ENCODE measurements at regions not wholly inside any gene's neighbourhood (a gene's known extent, or its start where the extent isn't known, plus 50 kb on each side); places are given as distances from the start of the nearest gene placed in this dataset.
"Not testable (repeated sequence)": the region's sequence is repeated elsewhere in the genome, so short reads cannot be mapped to it uniquely, and the experiment has no call there.

- TF ChIP-seq TAF1 (IDR thresholded peaks at IDR 0.05; ENCODE audit: low read depth, low read length), result no peak
- TF ChIP-seq SPI1 (IDR thresholded peaks at IDR 0.05; ENCODE audit: low read depth, low read length), result no peak
- no peak for TF ChIP-seq POU2F2 (IDR thresholded peaks at IDR 0.05; ENCODE audit: low read depth, low read length)
Observed at GRCh38 chr15:95180530-95180929, 949.2 kb downstream of the MCTP2 start.

GRCh38 chr15:95182091-95182490 lies 950.7 kb downstream of the MCTP2 start:
- TF ChIP-seq POLR2AphosphoS5 (IDR thresholded peaks at IDR 0.05; ENCODE audit: low read depth, low read length) (no peak), POLR2A (IDR thresholded peaks at IDR 0.05; ENCODE audit: low read depth, low read length) (no peak), TAF1 (IDR thresholded peaks at IDR 0.05; ENCODE audit: low read depth, low read length) (no peak)
- FAIRE-seq (no peak), DNase-seq (ENCODE audit: insufficient read length, low spot score) (no peak)

More at GRCh38 chr15:95180530-95180929, 949.2 kb downstream of the MCTP2 start:
- FAIRE-seq, result no peak
- DNase-seq (ENCODE audit: insufficient read length, low spot score), result no peak

GRCh38 chr15:95192923-95193322 lies 961.6 kb downstream of the MCTP2 start:
- FAIRE-seq (no peak), DNase-seq (ENCODE audit: insufficient read length, low spot score) (no peak)
- TF ChIP-seq PAX5 (IDR thresholded peaks at IDR 0.05; ENCODE audit: insufficient read depth, low read length, severe bottlenecking) (no peak), TAF1 (IDR thresholded peaks at IDR 0.05; ENCODE audit: low read depth, low read length) (no peak), POLR2AphosphoS5 (IDR thresholded peaks at IDR 0.05; ENCODE audit: low read depth, low read length) (no peak), SPI1 (IDR thresholded peaks at IDR 0.05; ENCODE audit: low read depth, low read length) (no peak), POLR2A (IDR thresholded peaks at IDR 0.05; ENCODE audit: low read depth, low read length) (no peak), POU2F2 (IDR thresholded peaks at IDR 0.05; ENCODE audit: low read depth, low read length) (no peak)

- FAIRE-seq (no peak), DNase-seq (ENCODE audit: insufficient read length, low spot score) (no peak)
- TF ChIP-seq TAF1 (IDR thresholded peaks at IDR 0.05; ENCODE audit: low read depth, low read length) (no peak), PAX5 (IDR thresholded peaks at IDR 0.05; ENCODE audit: insufficient read depth, low read length, severe bottlenecking) (no peak), POLR2AphosphoS5 (IDR thresholded peaks at IDR 0.05; ENCODE audit: low read depth, low read length) (no peak), POU2F2 (IDR thresholded peaks at IDR 0.05; ENCODE audit: low read depth, low read length) (no peak), POLR2A (IDR thresholded peaks at IDR 0.05; ENCODE audit: low read depth, low read length) (no peak), SPI1 (IDR thresholded peaks at IDR 0.05; ENCODE audit: low read depth, low read length) (no peak)
Observed at GRCh38 chr15:95194746-95195145, 963.4 kb downstream of the MCTP2 start.

- FAIRE-seq (no peak), DNase-seq (ENCODE audit: insufficient read length, low spot score) (no peak)
- TF ChIP-seq POLR2AphosphoS5 (IDR thresholded peaks at IDR 0.05; ENCODE audit: low read depth, low read length) (no peak), POU2F2 (IDR thresholded peaks at IDR 0.05; ENCODE audit: low read depth, low read length) (no peak), TAF1 (IDR thresholded peaks at IDR 0.05; ENCODE audit: low read depth, low read length) (no peak), PAX5 (IDR thresholded peaks at IDR 0.05; ENCODE audit: insufficient read depth, low read length, severe bottlenecking) (no peak), POLR2A (IDR thresholded peaks at IDR 0.05; ENCODE audit: low read depth, low read length) (no peak), SPI1 (IDR thresholded peaks at IDR 0.05; ENCODE audit: low read depth, low read length) (no peak)
Observed at GRCh38 chr15:95196176-95196915, 965.0 kb downstream of the MCTP2 start.

GRCh38 chr15:95202569-95203349 lies 971.4 kb downstream of the MCTP2 start:
- DNase-seq (ENCODE audit: insufficient read length, low spot score) (no peak), FAIRE-seq (no peak)
- TF ChIP-seq POLR2AphosphoS5 (IDR thresholded peaks at IDR 0.05; ENCODE audit: low read depth, low read length) (no peak), PAX5 (IDR thresholded peaks at IDR 0.05; ENCODE audit: insufficient read depth, low read length, severe bottlenecking) (no peak), SPI1 (IDR thresholded peaks at IDR 0.05; ENCODE audit: low read depth, low read length) (no peak), POLR2A (IDR thresholded peaks at IDR 0.05; ENCODE audit: low read depth, low read length) (no peak), TAF1 (IDR thresholded peaks at IDR 0.05; ENCODE audit: low read depth, low read length) (no peak)

- TF ChIP-seq POLR2AphosphoS5 (IDR thresholded peaks at IDR 0.05; ENCODE audit: low read depth, low read length), result no peak
- no peak for TF ChIP-seq TAF1 (IDR thresholded peaks at IDR 0.05; ENCODE audit: low read depth, low read length)
- TF ChIP-seq POU2F2 (IDR thresholded peaks at IDR 0.05; ENCODE audit: low read depth, low read length), result no peak
- TF ChIP-seq PAX5 (IDR thresholded peaks at IDR 0.05; ENCODE audit: insufficient read depth, low read length, severe bottlenecking), result no peak
- TF ChIP-seq POLR2A (IDR thresholded peaks at IDR 0.05; ENCODE audit: low read depth, low read length), result no peak
- TF ChIP-seq SPI1 (IDR thresholded peaks at IDR 0.05; ENCODE audit: low read depth, low read length), result no peak
- FAIRE-seq (no peak), DNase-seq (ENCODE audit: insufficient read length, low spot score) (no peak)
Observed at GRCh38 chr15:95205077-95205476, 973.7 kb downstream of the MCTP2 start.

- DNase-seq (ENCODE audit: insufficient read length, low spot score), result not testable (repeated sequence)
Observed at GRCh38 chr15:95205830-95206229, 974.5 kb downstream of the MCTP2 start.

GRCh38 chr15:95208071-95208470 lies 976.7 kb downstream of the MCTP2 start:
- no peak for DNase-seq (ENCODE audit: insufficient read length, low spot score)
- no peak for TF ChIP-seq POLR2AphosphoS5 (IDR thresholded peaks at IDR 0.05; ENCODE audit: low read depth, low read length)
- no peak for TF ChIP-seq TAF1 (IDR thresholded peaks at IDR 0.05; ENCODE audit: low read depth, low read length)
- no peak for TF ChIP-seq PAX5 (IDR thresholded peaks at IDR 0.05; ENCODE audit: insufficient read depth, low read length, severe bottlenecking)
- no peak for TF ChIP-seq SPI1 (IDR thresholded peaks at IDR 0.05; ENCODE audit: low read depth, low read length)
- TF ChIP-seq POU2F2 (IDR thresholded peaks at IDR 0.05; ENCODE audit: low read depth, low read length), result no peak
- TF ChIP-seq POLR2A (IDR thresholded peaks at IDR 0.05; ENCODE audit: low read depth, low read length), result no peak
- no peak for FAIRE-seq

More at GRCh38 chr15:95205830-95206229, 974.5 kb downstream of the MCTP2 start:
- not testable (repeated sequence) for FAIRE-seq

- FAIRE-seq (no peak), DNase-seq (ENCODE audit: insufficient read length, low spot score) (no peak)
- TF ChIP-seq TAF1 (IDR thresholded peaks at IDR 0.05; ENCODE audit: low read depth, low read length), result no peak
- no peak for TF ChIP-seq POLR2A (IDR thresholded peaks at IDR 0.05; ENCODE audit: low read depth, low read length)
- TF ChIP-seq POU2F2 (IDR thresholded peaks at IDR 0.05; ENCODE audit: low read depth, low read length), result no peak
Observed at GRCh38 chr15:95208988-95209387, 977.6 kb downstream of the MCTP2 start.

Data from GM12891 (cell line).